Amygdala (tissue), 56 donors: ENCODE measurements at regions not wholly inside any gene's neighbourhood (a gene's known extent, or its start where the extent isn't known, plus 50 kb on each side); places are given as distances from the start of the nearest gene placed in this dataset.
"Not testable (repeated sequence)": the region's sequence is repeated elsewhere in the genome, so short reads cannot be mapped to it uniquely, and the experiment has no call there.

Experiments
- DNase-seq, 56 donors: peaks; one replicate each; lab custom pipeline; 2025; lab: John Stamatoyannopoulos, UW

- no peak for DNase-seq
These were observed 163.9 kb upstream of the LCORL start for GRCh38 chr4:18185491-18185890.

- no peak for DNase-seq
These were observed 159.3 kb upstream of the LCORL start for GRCh38 chr4:18180892-18181291.

GRCh38 chr4:18180122-18180521 lies 158.6 kb upstream of the LCORL start:
- no peak for DNase-seq

- DNase-seq: no peak
These were observed 150.3 kb upstream of the LCORL start for GRCh38 chr4:18171896-18172295.

DNA sequence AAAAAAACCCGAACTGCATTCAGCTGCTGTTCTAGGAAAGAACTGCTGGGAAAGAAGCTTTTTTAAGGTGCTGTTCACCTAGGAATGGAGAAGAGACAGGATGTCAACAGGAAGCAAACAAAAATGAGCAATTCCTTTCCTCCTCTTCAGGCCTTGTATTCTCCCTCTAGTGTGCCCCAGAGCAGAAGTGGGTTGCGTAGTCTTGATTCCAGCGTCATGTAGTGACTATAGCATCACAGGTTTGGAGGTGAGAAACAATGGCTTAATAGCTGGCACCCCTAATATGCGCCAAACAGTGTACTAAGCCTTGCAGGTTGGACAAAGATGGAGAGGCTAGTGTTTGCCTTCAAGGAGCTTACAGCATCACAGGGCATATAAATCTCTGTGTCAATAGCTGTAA lies 146.3 kb upstream of the LCORL start:
- no peak for DNase-seq

DNA sequence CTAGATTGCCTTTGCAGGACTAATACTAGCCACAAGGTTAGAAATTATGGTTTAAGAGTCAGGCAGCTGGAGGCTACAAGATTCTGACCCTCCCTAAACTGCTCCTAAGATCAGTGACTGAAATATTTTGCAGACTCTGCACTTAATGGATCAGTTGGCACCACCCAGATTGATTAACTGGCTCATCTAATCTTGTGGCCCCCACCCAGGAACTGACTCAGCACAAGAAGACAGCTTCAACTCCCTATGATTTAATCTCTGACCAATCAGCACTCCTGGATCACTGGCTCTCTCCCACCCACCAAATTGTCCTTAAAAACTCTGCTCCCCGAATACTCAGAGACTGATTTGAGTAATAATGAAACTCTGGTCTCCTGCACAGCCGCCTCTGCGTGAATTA lies 145.4 kb upstream of the LCORL start:
- no peak for DNase-seq

- no peak for DNase-seq
These were observed 140.9 kb upstream of the LCORL start for GRCh38 chr4:18162453-18162852.

GRCh38 chr4:18159117-18159912 lies 137.8 kb upstream of the LCORL start:
- not testable (repeated sequence) for DNase-seq

- no peak for DNase-seq
These were observed 133.8 kb upstream of the LCORL start for GRCh38 chr4:18155067-18156041.

- DNase-seq: no peak
These were observed 116.6 kb upstream of the LCORL start for GRCh38 chr4:18138076-18138665.

DNA sequence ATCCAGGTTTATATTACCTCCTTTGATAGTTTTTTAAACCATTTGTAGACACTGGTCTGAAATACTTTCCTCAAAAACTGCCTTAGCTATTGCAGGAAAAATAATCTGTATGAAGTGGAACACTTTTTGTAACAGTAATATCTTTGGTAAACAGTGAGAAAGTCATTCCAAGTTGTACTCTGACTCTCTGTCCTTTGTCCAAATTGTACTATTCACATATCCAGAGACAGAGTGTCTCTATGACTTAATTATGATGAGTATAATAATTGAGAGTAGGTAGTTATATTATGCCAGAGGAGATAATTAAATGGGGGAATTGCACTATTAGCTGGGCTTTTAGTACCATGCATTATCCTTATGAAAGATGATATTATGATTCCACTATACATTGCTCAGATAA lies 112.6 kb upstream of the LCORL start:
- no peak for DNase-seq

- no peak for DNase-seq
These were observed 108.7 kb upstream of the LCORL start for GRCh38 chr4:18130256-18130655.

- DNase-seq: no peak
These were observed 106.7 kb upstream of the LCORL start for GRCh38 chr4:18128241-18128640.

- DNase-seq: no peak
These were observed 105.5 kb upstream of the LCORL start for GRCh38 chr4:18127030-18127429.

DNA sequence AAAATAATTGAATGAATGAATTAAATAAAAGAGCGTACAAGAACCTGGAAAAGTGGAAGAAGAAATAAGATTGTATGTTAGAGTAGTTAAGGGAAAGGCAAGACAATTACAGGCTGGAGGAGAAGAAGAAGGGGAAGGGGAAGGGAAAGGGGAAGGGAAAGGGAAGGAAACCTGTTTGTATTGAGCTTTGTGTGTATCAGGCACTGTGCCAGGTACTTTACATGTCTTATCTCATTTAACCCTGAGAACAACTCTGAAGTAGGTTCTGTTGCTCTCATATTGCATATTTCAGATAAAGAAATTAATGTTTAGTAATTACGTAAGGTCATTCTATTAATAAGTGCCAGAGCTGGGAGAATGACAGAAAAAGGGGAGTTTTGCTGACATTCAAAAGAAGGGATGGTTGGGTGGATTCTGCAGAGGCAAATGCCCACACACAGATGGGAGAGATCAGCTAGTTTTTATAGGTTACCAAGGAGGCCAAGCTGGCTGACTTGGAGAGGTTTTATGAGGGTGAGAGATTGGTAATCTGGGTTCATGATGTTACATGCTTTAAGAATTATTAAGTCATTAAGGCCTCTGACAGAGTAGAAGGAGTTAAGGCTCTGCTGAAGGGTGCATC lies 92.3 kb upstream of the LCORL start:
- no peak for DNase-seq

GRCh38 chr4:18111081-18111480 lies 89.5 kb upstream of the LCORL start:
- no peak for DNase-seq

DNA sequence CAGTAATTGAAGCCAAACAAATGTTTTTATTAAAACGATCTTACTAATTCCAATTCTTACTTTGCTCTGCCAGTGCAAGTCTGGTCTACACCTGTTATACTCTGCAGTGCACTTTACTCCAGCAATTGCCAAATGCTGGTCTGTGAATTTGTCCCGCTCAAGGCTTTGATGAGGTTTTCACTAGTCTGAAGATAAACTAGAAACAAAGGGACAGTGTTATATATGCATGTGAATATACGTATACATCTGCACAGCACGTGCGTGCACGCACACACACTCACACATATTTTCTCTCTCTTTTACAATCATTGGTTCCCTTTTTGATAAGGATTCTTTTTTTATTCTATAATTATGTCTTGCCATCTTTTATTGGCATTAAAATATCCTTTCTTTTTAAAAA lies 88.5 kb upstream of the LCORL start:
- DNase-seq: no peak

DNA sequence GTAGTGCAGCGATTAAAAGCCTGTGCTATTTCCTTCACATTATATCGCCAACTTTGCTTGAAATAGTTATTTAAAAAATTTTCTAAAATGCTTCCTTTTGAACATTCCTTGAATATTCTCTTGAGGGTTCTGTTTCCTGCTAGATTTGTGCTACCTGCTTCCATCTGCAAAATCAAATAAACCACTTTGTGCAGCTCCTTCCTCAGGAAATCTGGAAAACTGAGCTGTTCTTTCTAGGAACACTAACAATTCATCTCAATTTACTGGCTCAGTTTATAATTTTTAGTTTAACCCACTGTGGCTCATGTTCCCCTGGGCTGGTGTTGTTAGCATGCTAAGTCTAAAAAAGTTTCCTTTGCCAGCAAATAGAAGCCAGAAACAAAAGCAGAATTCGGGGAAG lies 88.1 kb upstream of the LCORL start:
- DNase-seq: no peak

- not testable (repeated sequence) for DNase-seq
These were observed 86.4 kb upstream of the LCORL start for GRCh38 chr4:18107848-18108528.

- no peak for DNase-seq
These were observed 85.1 kb upstream of the LCORL start for GRCh38 chr4:18106620-18107019.
